H1 (cell line): ENCODE measurements at regions not wholly inside any gene's neighbourhood (a gene's known extent, or its start where the extent isn't known, plus 50 kb on each side); places are given as distances from the start of the nearest gene placed in this dataset.

Source experiments
- CTCF ChIA-PET: fragments of 300-600 bp; sonication (Branson Sonifier 250); formaldehyde crosslinking; loops from one replicate; lab custom pipeline; 2021; ENCODE audit not compliant: partially characterized antibody; lab: Charles Lee
- POLR2A ChIA-PET: fragments of 300-600 bp; sonication (Branson Sonifier 250); formaldehyde crosslinking; loops from one replicate; lab custom pipeline; 2021; ENCODE audit warnings: inconsistent platforms; ENCODE audit not compliant: partially characterized antibody; lab: Charles Lee
- DNase-seq, 2 experiments: peaks; one replicate each; pipeline versions ENCODE4 v3.0.0 to v3.0.0-alpha.2; 2010 to 2022; ENCODE audit warnings: low spot score in 2 of 2, low read depth in 1 of 2, mixed read lengths in 1 of 2
- FAIRE-seq: peaks from 2 replicates; lab custom pipeline; 2011; peaks lifted over from hg19 to GRCh38; lab: Jason Lieb, UNC
- H2AFZ ChIP-seq: 2 replicates; pipeline ENCODE4 v1.8.1; 2012; ENCODE audit warnings: low read length, inconsistent platforms
- H2AK5ac ChIP-seq: 2 replicates; pipeline ENCODE4 v1.6.1; 2013; ENCODE audit warnings: low read depth, low read length
- H2BK120ac ChIP-seq: replicated peaks from 2 replicates; pipeline ENCODE3; 2013; ENCODE audit warnings: low read depth, low read length, inconsistent platforms
- H2BK12ac ChIP-seq: 2 replicates; pipeline ENCODE4 v1.6.1; 2013; ENCODE audit warnings: low read depth, low read length
- H2BK15ac ChIP-seq: 2 replicates; pipeline ENCODE4 v1.6.1; 2013; ENCODE audit warnings: low read length
- H2BK20ac ChIP-seq: 2 replicates; pipeline ENCODE4 v1.6.1; 2013; ENCODE audit warnings: low read length
- H2BK5ac ChIP-seq: 2 replicates; pipeline ENCODE4 v1.6.1; 2013; ENCODE audit warnings: low read depth, low read length
- H3K14ac ChIP-seq: 2 replicates; pipeline ENCODE4 v1.6.1; 2013; ENCODE audit warnings: inconsistent platforms; ENCODE audit not compliant: insufficient read length
- H3K18ac ChIP-seq: 2 replicates; pipeline ENCODE4 v1.6.1; 2013; ENCODE audit warnings: low read length; ENCODE audit errors: extremely low read depth
- H3K23ac ChIP-seq: 2 replicates; pipeline ENCODE4 v1.6.1; 2013; ENCODE audit warnings: inconsistent platforms; ENCODE audit not compliant: insufficient read length
- H3K23me2 ChIP-seq: 2 replicates; pipeline ENCODE4 v1.6.1; 2013; ENCODE audit warnings: low read depth, low read length
- H3K27ac ChIP-seq: 2 replicates; pipeline ENCODE4 v1.6.1; 2011; ENCODE audit warnings: low read depth, low read length, inconsistent platforms
- H3K27me3 ChIP-seq, 4 experiments: replicated peaks in 1 of 4; 1 replicate in 1 of 4; 2 replicates in 3 of 4; pipeline versions ENCODE4 v1.6.1 to v1.8.1; 2011 to 2013; ENCODE audit warnings: low read length in 3 of 4, mild to moderate bottlenecking in 3 of 4, inconsistent platforms in 2 of 4, mixed read lengths in 2 of 4, moderate library complexity in 1 of 4; ENCODE audit not compliant: control insufficient read depth in 3 of 4, insufficient read depth in 3 of 4; ENCODE audit errors: extremely low read depth in 1 of 4
- H3K36me3 ChIP-seq, 4 experiments: 2 replicates each; pipeline versions ENCODE4 v1.6.1 to v1.8.1; 2011 to 2013; ENCODE audit warnings: mild to moderate bottlenecking in 4 of 4, low read length in 3 of 4, moderate library complexity in 2 of 4, control low read depth in 1 of 4, inconsistent platforms in 1 of 4; ENCODE audit not compliant: insufficient read depth in 4 of 4, control insufficient read depth in 2 of 4
- H3K4ac ChIP-seq: replicated peaks from 2 replicates; pipeline ENCODE3; 2013; ENCODE audit warnings: low read length, low read depth, mixed read lengths, inconsistent platforms; ENCODE audit not compliant: insufficient read length
- H3K4me1 ChIP-seq, 4 experiments: replicated peaks in 1 of 4; 1 replicate in 1 of 4; 2 replicates in 3 of 4; pipeline versions ENCODE4 v1.6.1 to v1.8.1; 2011 to 2013; ENCODE audit warnings: low read length in 3 of 4, inconsistent platforms in 2 of 4, mixed read lengths in 1 of 4; ENCODE audit not compliant: insufficient read depth in 4 of 4, control insufficient read depth in 3 of 4
- H3K4me2 ChIP-seq, 2 experiments: 2 replicates each; pipeline versions ENCODE4 v1.6.1 to v1.8.1; 2011 to 2013; ENCODE audit warnings: low read depth in 2 of 2, low read length in 2 of 2, control low read depth in 1 of 2, inconsistent platforms in 1 of 2, mild to moderate bottlenecking in 1 of 2; ENCODE audit not compliant: insufficient read depth in 1 of 2
- H3K4me3 ChIP-seq, 4 experiments: fragments of 200-600, 300-600 bp in 1 of 4; sonication (generic), shearing (Covaris generic), sonication (Bioruptor Twin) in 1 of 4; 2 replicates each; pipeline versions ENCODE4 v1.5.1 to v1.8.1; 2011 to 2016; ENCODE audit warnings: low read length in 4 of 4, low read depth in 3 of 4, control low read depth in 2 of 4, inconsistent platforms in 2 of 4, mild to moderate bottlenecking in 2 of 4, mixed read lengths in 1 of 4, moderate library complexity in 1 of 4; ENCODE audit not compliant: insufficient read depth in 2 of 4; ENCODE audit errors: extremely low read depth in 1 of 4
- H3K56ac ChIP-seq: replicated peaks from 2 replicates; pipeline ENCODE3; 2013; ENCODE audit warnings: low read depth, mild to moderate bottlenecking, mixed read lengths, low read length, inconsistent platforms; ENCODE audit not compliant: insufficient read length
- H3K79me1 ChIP-seq: 2 replicates; pipeline ENCODE4 v1.6.1; 2013; ENCODE audit warnings: low read depth, low read length, control low read depth
- H3K79me2 ChIP-seq, 2 experiments: 2 replicates each; pipeline versions ENCODE4 v1.6.1 to v1.8.1; 2012 to 2013; ENCODE audit warnings: low read length in 2 of 2, mild to moderate bottlenecking in 2 of 2, inconsistent platforms in 1 of 2; ENCODE audit not compliant: insufficient read depth in 2 of 2, control insufficient read depth in 1 of 2
- H3K9ac ChIP-seq, 4 experiments: replicated peaks in 1 of 4; 1 replicate in 1 of 4; 2 replicates in 3 of 4; pipeline versions ENCODE4 v1.6.1 to v1.8.1; 2011 to 2013; ENCODE audit warnings: low read depth in 3 of 4, low read length in 3 of 4, control low read depth in 2 of 4, mild to moderate bottlenecking in 2 of 4, moderate library complexity in 2 of 4, inconsistent platforms in 1 of 4; ENCODE audit errors: extremely low read depth in 1 of 4
- H3K9me3 ChIP-seq, 2 experiments: 2 replicates each; pipeline versions ENCODE4 v1.6.1 to v1.8.1; 2012 to 2013; ENCODE audit warnings: mild to moderate bottlenecking in 2 of 2, moderate library complexity in 2 of 2, control low read depth in 1 of 2, inconsistent platforms in 1 of 2, low read depth in 1 of 2, low read length in 1 of 2, mixed read lengths in 1 of 2; ENCODE audit not compliant: insufficient read depth in 2 of 2
- H4K20me1 ChIP-seq, 2 experiments: replicated peaks in 1 of 2; 2 replicates each; pipeline versions ENCODE3 to v1.8.1; 2011 to 2013; ENCODE audit warnings: inconsistent platforms in 2 of 2, low read length in 2 of 2, mild to moderate bottlenecking in 1 of 2; ENCODE audit not compliant: insufficient read depth in 2 of 2, control insufficient read depth in 1 of 2
- H4K5ac ChIP-seq: 2 replicates; pipeline ENCODE4 v1.6.1; 2013; ENCODE audit warnings: low read length, low read depth, mixed read lengths, inconsistent platforms; ENCODE audit not compliant: insufficient read length
- H4K8ac ChIP-seq: 2 replicates; pipeline ENCODE4 v1.8.0; 2013; ENCODE audit warnings: mild to moderate bottlenecking, moderate library complexity, low read length, inconsistent platforms; ENCODE audit not compliant: insufficient read depth; ENCODE audit errors: extremely low read depth
- H4K91ac ChIP-seq: replicated peaks from 2 replicates; pipeline ENCODE3; 2013; ENCODE audit warnings: low read length, mixed read lengths, inconsistent platforms; ENCODE audit not compliant: insufficient read length
- ASH2L ChIP-seq: fragments of 200-600, 300-600 bp; sonication (generic); IDR thresholded peaks from one replicate; pipeline ENCODE4 v1.7.1; 2017; ENCODE audit warnings: low read length
- BCL11A ChIP-seq, 2 experiments: IDR thresholded peaks; one replicate each; pipeline ENCODE4 v1.6.1; 2011; ENCODE audit warnings: low read depth in 2 of 2, low read length in 2 of 2, mild to moderate bottlenecking in 2 of 2
- CHD1 ChIP-seq: IDR thresholded peaks from 2 replicates; pipeline ENCODE4 v1.6.1; 2012; ENCODE audit warnings: low read depth, low read length, improper control_type of control experiment
- SIX5 ChIP-seq: IDR thresholded peaks from 2 replicates; pipeline ENCODE4 v1.6.1; 2011; ENCODE audit warnings: mild to moderate bottlenecking, low read depth, low read length
- SP1 ChIP-seq: IDR thresholded peaks from 2 replicates; pipeline ENCODE4 v1.6.1; 2011; ENCODE audit warnings: low read depth, low read length
- SUZ12 ChIP-seq: fragments of 200-600 bp; sonication (generic); IDR thresholded peaks from 2 replicates; pipeline ENCODE4 v1.6.1; 2012; ENCODE audit warnings: mild to moderate bottlenecking, inconsistent platforms, low read length, moderate library complexity, mixed read lengths
- WGBS, 2 experiments: shearing (Covaris generic) in 1 of 2; methylation state at CpG; one replicate each; pipeline versions ENCODE4 v1.1.6 to v1.1.7; 2013 to 2015; ENCODE audit warnings: low lambda C conversion rate in 2 of 2, mixed read lengths in 2 of 2, inconsistent platforms in 1 of 2, low coverage in 1 of 2, missing lambda C conversion rate in 1 of 2; ENCODE audit not compliant: insufficient replicate concordance in 2 of 2, insufficient coverage in 1 of 2, insufficient read length in 1 of 2; ENCODE audit errors: extremely low coverage in 1 of 2, missing lambda C conversion rate in 1 of 2; 5-methylcytosine and 5-hydroxymethylcytosine counted together
- TF ChIP-seq, protein P1 (sequence below), 3 experiments: IDR thresholded peaks; 1 replicate in 2 of 3; 2 replicates in 1 of 3; pipeline versions ENCODE4 v1.5.1 to v1.6.1; 2011; ENCODE audit warnings: low read length in 3 of 3, mild to moderate bottlenecking in 3 of 3, inconsistent platforms in 2 of 3, low read depth in 1 of 3, moderate library complexity in 1 of 3; ENCODE audit not compliant: insufficient read depth in 1 of 3; ENCODE audit errors: control extremely low read depth in 1 of 3
- TF ChIP-seq, protein P2 (sequence below): IDR thresholded peaks from 2 replicates; pipeline ENCODE4 v1.6.1; 2011; ENCODE audit warnings: low read length, improper control_type of control experiment

DNA sequence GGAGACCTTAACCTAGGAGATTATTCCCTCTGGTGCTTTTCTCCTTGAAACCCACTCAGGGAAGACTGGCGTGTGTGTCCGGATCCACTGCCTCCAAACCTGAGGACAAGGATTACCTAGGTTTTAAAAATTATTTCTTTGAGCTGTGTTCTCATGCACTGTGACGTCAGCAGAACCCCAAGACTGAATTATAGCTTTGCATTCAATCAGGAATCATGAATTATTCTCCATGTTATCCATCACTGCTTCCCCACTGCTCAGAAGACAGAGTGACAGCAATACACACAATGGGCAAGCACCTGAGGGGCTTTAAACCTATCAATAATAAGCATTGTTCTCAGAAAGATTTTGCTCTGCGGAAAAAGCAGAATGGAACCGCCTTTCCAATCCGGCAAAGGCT is 253.2 kb upstream of the FOXD3 start:
- Histone ChIP-seq H2BK120ac (no peak overlapping the region), H3K23ac (no peak overlapping the region), H4K20me1 (no peaks in the 10 kb centered on the region), H3K79me2 (no peaks in the 10 kb centered on the region), H2BK15ac (no peak overlapping the region), H3K27ac (no peak overlapping the region), H3K4me1 (peaks cover 0 to 7% (median 0%) of the 10 kb centered on the region in 4 experiments; a peak in 2 of 7 replicates), H3K14ac (no peak overlapping the region), H3K18ac (no peak overlapping the region), H3K23me2 (peaks cover 2% of the 10 kb centered on the region; the same call in 1 of the 2 replicates), H4K91ac (no peak overlapping the region), H2AK5ac (no peak overlapping the region), H3K79me1 (no peaks in the 10 kb centered on the region), H2AFZ (no peak overlapping the region), H3K9me3 (no peaks in the 10 kb centered on the region), H3K27me3 (peaks cover 0 to 11% (median 3%) of the 10 kb centered on the region in 4 experiments; a peak in 6 of 7 replicates), H3K9ac (no peak overlapping the region), H4K8ac (no peak overlapping the region), H3K4ac (no peak overlapping the region), H4K5ac (no peak overlapping the region), H2BK5ac (no peak overlapping the region), H3K56ac (no peak overlapping the region), H3K4me2 (no peak overlapping the region), H3K36me3 (no peaks in the 10 kb centered on the region), H3K4me3 (no peak overlapping the region), H2BK20ac (no peak overlapping the region), H2BK12ac (no peak overlapping the region)
- FAIRE-seq (no peak), DNase-seq (no peak)
- TF ChIP-seq CHD1: no peak
- TF ChIP-seq, protein P1, sequence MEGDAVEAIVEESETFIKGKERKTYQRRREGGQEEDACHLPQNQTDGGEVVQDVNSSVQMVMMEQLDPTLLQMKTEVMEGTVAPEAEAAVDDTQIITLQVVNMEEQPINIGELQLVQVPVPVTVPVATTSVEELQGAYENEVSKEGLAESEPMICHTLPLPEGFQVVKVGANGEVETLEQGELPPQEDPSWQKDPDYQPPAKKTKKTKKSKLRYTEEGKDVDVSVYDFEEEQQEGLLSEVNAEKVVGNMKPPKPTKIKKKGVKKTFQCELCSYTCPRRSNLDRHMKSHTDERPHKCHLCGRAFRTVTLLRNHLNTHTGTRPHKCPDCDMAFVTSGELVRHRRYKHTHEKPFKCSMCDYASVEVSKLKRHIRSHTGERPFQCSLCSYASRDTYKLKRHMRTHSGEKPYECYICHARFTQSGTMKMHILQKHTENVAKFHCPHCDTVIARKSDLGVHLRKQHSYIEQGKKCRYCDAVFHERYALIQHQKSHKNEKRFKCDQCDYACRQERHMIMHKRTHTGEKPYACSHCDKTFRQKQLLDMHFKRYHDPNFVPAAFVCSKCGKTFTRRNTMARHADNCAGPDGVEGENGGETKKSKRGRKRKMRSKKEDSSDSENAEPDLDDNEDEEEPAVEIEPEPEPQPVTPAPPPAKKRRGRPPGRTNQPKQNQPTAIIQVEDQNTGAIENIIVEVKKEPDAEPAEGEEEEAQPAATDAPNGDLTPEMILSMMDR (IDR thresholded peaks at IDR 0.05; ENCODE audit: control extremely low read depth in 1 of 3, insufficient read depth in 1 of 3, low read depth in 1 of 3, low read length in 3 of 3): no peak
- TF ChIP-seq BCL11A (IDR thresholded peaks at IDR 0.05; ENCODE audit: low read depth in 2 of 2, low read length in 2 of 2): no peak
- no peak for TF ChIP-seq SIX5
- TF ChIP-seq SUZ12: no peak
- TF ChIP-seq, protein P2, sequence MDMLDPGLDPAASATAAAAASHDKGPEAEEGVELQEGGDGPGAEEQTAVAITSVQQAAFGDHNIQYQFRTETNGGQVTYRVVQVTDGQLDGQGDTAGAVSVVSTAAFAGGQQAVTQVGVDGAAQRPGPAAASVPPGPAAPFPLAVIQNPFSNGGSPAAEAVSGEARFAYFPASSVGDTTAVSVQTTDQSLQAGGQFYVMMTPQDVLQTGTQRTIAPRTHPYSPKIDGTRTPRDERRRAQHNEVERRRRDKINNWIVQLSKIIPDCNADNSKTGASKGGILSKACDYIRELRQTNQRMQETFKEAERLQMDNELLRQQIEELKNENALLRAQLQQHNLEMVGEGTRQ: no peak
- no peak for TF ChIP-seq SP1
- TF ChIP-seq ASH2L: no peak
- POLR2A ChIA-PET: no interaction called here
- CTCF ChIA-PET: interaction anchor here (1.4 kb wide), 1 partner anchor 115 kb away, joined by 3 read pairs; no protein-coding TSS in a partner anchor
- 86% methylated on average over 6 of the region's 6 CpGs; no CpG with 5 or more reads in 1 of the 2 experiments for WGBS, 2 experiments
